Gastroesophageal sphincter (tissue), 4 donors: ENCODE measurements at regions not wholly inside any gene's neighbourhood (a gene's known extent, or its start where the extent isn't known, plus 50 kb on each side); places are given as distances from the start of the nearest gene placed in this dataset.

Experiments used
- ATAC-seq: fragments of 150-250 bp; one replicate; pipeline ENCODE4 v1.9.1; 2016; ENCODE audit warnings: mild to moderate bottlenecking, moderate library complexity
- H3K27ac ChIP-seq, 4 donors: fragments of 200-600 bp; sonication (generic) in 3 of 4; 1 replicate in 3 of 4; 2 replicates in 1 of 4; pipeline ENCODE4 v1.5.1; 2016 to 2019
- H3K27me3 ChIP-seq: fragments of 200-600 bp; sonication (generic); one replicate; pipeline ENCODE4 v1.5.1; 2019
- H3K36me3 ChIP-seq, 2 donors: fragments of 200-600 bp; sonication (generic); one replicate each; pipeline ENCODE4 v1.5.1; 2019; ENCODE audit warnings: control low read depth in 1 of 2
- H3K4me1 ChIP-seq, 3 donors: fragments of 200-600 bp; sonication (generic); 1 replicate in 2 of 3; 2 replicates in 1 of 3; pipeline ENCODE4 v1.5.1; 2016 to 2019; ENCODE audit warnings: control low read depth in 2 of 3
- H3K4me3 ChIP-seq, 2 donors: fragments of 200-600 bp; sonication (generic); one replicate each; pipeline ENCODE4 v1.5.1; 2019; ENCODE audit warnings: mild to moderate bottlenecking in 1 of 2, moderate library complexity in 1 of 2
- H3K9me3 ChIP-seq, 3 donors: fragments of 200-600 bp; sonication (generic); one replicate each; pipeline ENCODE4 v1.5.1; 2017 to 2019; ENCODE audit warnings: control low read depth in 2 of 3
- CTCF ChIP-seq, 4 experiments: fragments of 200-600 bp in 2 of 4; fragments of 450-650 bp in 2 of 4; sonication (generic) in 1 of 4; IDR thresholded peaks; one replicate each; pipeline ENCODE4 v1.5.1; 2017 to 2019; ENCODE audit warnings: antibody characterized with exemption in 4 of 4, mild to moderate bottlenecking in 2 of 4, moderate library complexity in 2 of 4
- EP300 ChIP-seq: sonication (generic); formaldehyde crosslinking; IDR thresholded peaks from one replicate; pipeline ENCODE4 v1.6.1; 2017; ENCODE audit warnings: antibody characterized with exemption, mild to moderate bottlenecking
- POLR2A ChIP-seq, 2 donors: fragments of 450-650 bp; IDR thresholded peaks; one replicate each; pipeline ENCODE4 v1.6.1; 2017; ENCODE audit warnings: antibody characterized with exemption in 2 of 2, mild to moderate bottlenecking in 2 of 2, moderate library complexity in 1 of 2
- POLR2AphosphoS5 ChIP-seq: sonication (generic); formaldehyde crosslinking; IDR thresholded peaks from one replicate; pipeline ENCODE4 v1.6.1; 2017; ENCODE audit warnings: antibody characterized with exemption
- WGBS, 2 donors: methylation state at CpG; one replicate each; pipeline ENCODE4 v1.1.5; 2018; ENCODE audit warnings: low coverage in 1 of 2; 5-methylcytosine and 5-hydroxymethylcytosine counted together

- ATAC-seq, result no peak
- WGBS, 2 donors, result 50 to 60% methylated on average over 2 to 3 of the region's 3 CpGs
- no peak overlapping the region for H3K27ac ChIP-seq
Measured at GRCh38 chr5:156201788-156202403, 125.1 kb upstream of the SGCD start.

GRCh38 chr5:156208271-156208670, 118.7 kb upstream of the SGCD start:
- Histone ChIP-seq H3K27ac (no peak overlapping the region), H3K4me1 (no peaks in the 10 kb centered on the region), H3K27me3 (no peaks in the 10 kb centered on the region), H3K4me3 (no peak overlapping the region), H3K36me3 (no peaks in the 10 kb centered on the region), H3K9me3 (peaks cover 0 to 21% (median 0%) of the 10 kb centered on the region in 3 donors)
- TF ChIP-seq POLR2AphosphoS5, result no peak
- TF ChIP-seq EP300, result no peak
- TF ChIP-seq POLR2A (IDR thresholded peaks at IDR 0.05), result no peak
- no peak for TF ChIP-seq CTCF (IDR thresholded peaks at IDR 0.05)
- no peak for ATAC-seq

More at GRCh38 chr5:156201788-156202403, 125.1 kb upstream of the SGCD start:
- TF ChIP-seq CTCF (IDR thresholded peaks at IDR 0.05) (no peak), POLR2A (IDR thresholded peaks at IDR 0.05) (no peak), EP300 (no peak), POLR2AphosphoS5 (no peak)
- Histone ChIP-seq H3K36me3 (no peaks in the 10 kb centered on the region), H3K9me3 (no peaks in the 10 kb centered on the region), H3K27me3 (no peaks in the 10 kb centered on the region), H3K4me3 (no peak overlapping the region), H3K4me1 (peaks cover 0 to 12% (median 0%) of the 10 kb centered on the region in 3 donors)

- ATAC-seq, result no peak
- 100% methylated on average over 2 of the region's 2 CpGs for WGBS, 2 donors
- Histone ChIP-seq H3K27ac (no peak overlapping the region), H3K9me3 (peaks cover 0 to 11% (median 0%) of the 10 kb centered on the region in 3 donors), H3K4me3 (no peak overlapping the region), H3K4me1 (no peaks in the 10 kb centered on the region), H3K36me3 (no peaks in the 10 kb centered on the region), H3K27me3 (no peaks in the 10 kb centered on the region)
- TF ChIP-seq CTCF (IDR thresholded peaks at IDR 0.05) (no peak), POLR2AphosphoS5 (no peak), EP300 (no peak), POLR2A (IDR thresholded peaks at IDR 0.05) (no peak)
Measured at GRCh38 chr5:156218367-156219158, 108.4 kb upstream of the SGCD start.

- WGBS, 2 donors, result 65 to 66% methylated on average over 3 of the region's 3 CpGs
Measured at GRCh38 chr5:156219483-156220005, 107.4 kb upstream of the SGCD start.

More at GRCh38 chr5:156219483-156220005, 107.4 kb upstream of the SGCD start:
- TF ChIP-seq POLR2AphosphoS5 (no peak), EP300 (no peak), CTCF (IDR thresholded peaks at IDR 0.05) (no peak), POLR2A (IDR thresholded peaks at IDR 0.05) (no peak)
- no peak for ATAC-seq
- H3K36me3 ChIP-seq, result no peaks in the 10 kb centered on the region
- H3K9me3 ChIP-seq, result peaks cover 0 to 9% (median 0%) of the 10 kb centered on the region in 3 donors
- no peaks in the 10 kb centered on the region for H3K27me3 ChIP-seq
- no peak overlapping the region for H3K27ac ChIP-seq
- H3K4me1 ChIP-seq, result no peaks in the 10 kb centered on the region
- no peak overlapping the region for H3K4me3 ChIP-seq
